A549 (cell line): ENCODE measurements at regions not wholly inside any gene's neighbourhood (a gene's known extent, or its start where the extent isn't known, plus 50 kb on each side); places are given as distances from the start of the nearest gene placed in this dataset.
A peak's percentile ranks its signal among the peaks of the same experiment; 100 is the strongest.

Experiments used
- ATAC-seq, 2 experiments: fragments of 200-7000 bp in 1 of 2; fragments of >200 bp in 1 of 2; cut with Nextera tagmentation in 1 of 2; cut with Tn5 transposase in 1 of 2; 3 replicates each; pipeline versions ENCODE4 v1.8.0 to v1.9.1; 2018 to 2020; ENCODE audit warnings: mild to moderate bottlenecking in 1 of 2, moderate library complexity in 1 of 2
- CTCF ChIA-PET: fragments of 300-600 bp; sonication (Branson Sonifier 250); formaldehyde crosslinking; extraction: SDS; loops from one replicate; lab custom pipeline; 2021; ENCODE audit warnings: antibody characterized with exemption, inconsistent platforms; lab: Yijun Ruan, JAX
- POLR2A ChIA-PET: fragments of 350-600 bp; formaldehyde crosslinking; extraction: SDS; loops from one replicate; lab custom pipeline; 2021; ENCODE audit warnings: antibody characterized with exemption, inconsistent platforms; lab: Yijun Ruan, JAX
- DNase-seq, 2 experiments: peaks; one replicate each; pipeline versions ENCODE4 v3.0.0 to v3.0.0-alpha.2; 2011 to 2016; ENCODE audit warnings: low read depth in 1 of 2, low spot score in 1 of 2
- FAIRE-seq: peaks from 2 replicates; lab custom pipeline; 2011; peaks lifted over from hg19 to GRCh38; lab: Jason Lieb, UNC
- H3K27ac ChIP-seq, 2 experiments: fragments of >200 bp; sonication (Bioruptor Twin); formaldehyde crosslinking; 3 replicates each; pipeline ENCODE4 v1.5.1; 2016 to 2017
- H3K4me1 ChIP-seq: fragments of >200 bp; sonication (Bioruptor Twin); formaldehyde crosslinking; 3 replicates; pipeline ENCODE4 v1.6.1; 2016
- H3K4me2 ChIP-seq: fragments of >200 bp; sonication (Bioruptor Twin); formaldehyde crosslinking; 3 replicates; pipeline ENCODE4 v1.6.1; 2016
- H3K4me3 ChIP-seq: fragments of >200 bp; sonication (Bioruptor Twin); formaldehyde crosslinking; 3 replicates; pipeline ENCODE4 v1.5.1; 2016
- H3K9me3 ChIP-seq: fragments of >200 bp; sonication (Bioruptor Twin); formaldehyde crosslinking; 3 replicates; pipeline ENCODE4 v1.6.1; 2016
- BHLHE40 ChIP-seq: IDR thresholded peaks from 2 replicates; pipeline ENCODE4 v1.6.1; 2012; ENCODE audit warnings: low read depth, low read length, inconsistent platforms
- CBX8 ChIP-seq: fragments of 200-600 bp; sonication (generic); IDR thresholded peaks from 2 replicates; pipeline ENCODE4 v1.6.1; 2016
- CHD2 ChIP-seq: fragments of 150-350 bp; IDR thresholded peaks from 2 replicates; pipeline ENCODE4 v1.6.1; 2014; ENCODE audit warnings: low read length; ENCODE audit not compliant: partially characterized antibody
- EHMT2 ChIP-seq: fragments of 200-600 bp; sonication (generic); IDR thresholded peaks from 2 replicates; pipeline ENCODE4 v1.6.1; 2016; ENCODE audit warnings: antibody characterized with exemption, low read depth, mild to moderate bottlenecking, moderate library complexity
- HDAC2 ChIP-seq: fragments of 200-600 bp; sonication (generic); IDR thresholded peaks from 2 replicates; pipeline ENCODE4 v1.6.1; 2016
- HOXB5 ChIP-seq: fragments of 250-450 bp; sonication (Bioruptor Pico); IDR thresholded peaks from 2 replicates; pipeline ENCODE4 v1.5.0; 2020; ENCODE audit warnings: mild to moderate bottlenecking, moderate library complexity
- KDM1A ChIP-seq: fragments of 200-600 bp; sonication (generic); IDR thresholded peaks from 2 replicates; pipeline ENCODE4 v1.6.1; 2016; ENCODE audit warnings: low read depth, mild to moderate bottlenecking
- KDM5A ChIP-seq: fragments of 200-600 bp; sonication (generic); IDR thresholded peaks from 2 replicates; pipeline ENCODE4 v1.6.1; 2016; ENCODE audit warnings: antibody characterized with exemption, mild to moderate bottlenecking
- RFX5 ChIP-seq: fragments of 450-650 bp; IDR thresholded peaks from 2 replicates; pipeline ENCODE4 v1.7.1; 2014; ENCODE audit warnings: antibody characterized with exemption, mild to moderate bottlenecking, moderate library complexity
- SMC3 ChIP-seq: fragments of >200 bp; sonication (Bioruptor Twin); formaldehyde crosslinking; IDR thresholded peaks from 3 replicates; pipeline ENCODE4 v1.6.1; 2018; ENCODE audit warnings: inconsistent platforms
- ZNF302 ChIP-seq: fragments of 250-450 bp; sonication (Bioruptor Pico); IDR thresholded peaks from 2 replicates; pipeline ENCODE4 v1.9.0; 2021; ENCODE audit warnings: inconsistent platforms, mild to moderate bottlenecking, moderate library complexity
- WGBS: methylation state at CpG from one replicate; pipeline ENCODE4 v1.1.6; 2017; ENCODE audit errors: missing lambda C conversion rate; 5-methylcytosine and 5-hydroxymethylcytosine counted together
- TF ChIP-seq, protein P1 (sequence below): IDR thresholded peaks from 2 replicates; pipeline ENCODE4 v1.6.1; 2012
- TF ChIP-seq, protein P2 (sequence below): IDR thresholded peaks from 2 replicates; pipeline ENCODE4 v1.6.1; 2012

DNA sequence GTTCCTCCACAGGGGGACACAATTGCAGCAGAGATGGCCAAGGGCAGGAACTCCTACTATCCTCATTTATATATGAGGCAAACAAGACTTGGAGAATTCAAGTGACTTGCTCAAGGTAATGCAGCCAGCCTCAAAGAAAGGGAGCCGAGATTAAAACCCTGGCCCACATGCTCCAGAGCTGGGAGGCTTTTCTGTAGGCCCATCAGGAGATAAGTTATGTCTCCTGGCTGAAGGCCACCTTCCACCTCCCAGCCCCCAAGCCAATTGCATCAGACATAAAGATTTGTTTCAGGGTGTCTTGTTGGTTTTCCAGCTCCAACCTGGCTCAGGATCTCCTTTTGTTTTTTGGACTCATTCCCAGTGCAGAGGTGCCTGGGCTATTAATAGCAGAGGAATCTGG lies 59.5 kb downstream of the SMIM38 start (continued):
- TF ChIP-seq BHLHE40 (no peak), RFX5 (no peak), CBX8 (no peak), HDAC2 (no peak), SMC3 (no peak)

DNA sequence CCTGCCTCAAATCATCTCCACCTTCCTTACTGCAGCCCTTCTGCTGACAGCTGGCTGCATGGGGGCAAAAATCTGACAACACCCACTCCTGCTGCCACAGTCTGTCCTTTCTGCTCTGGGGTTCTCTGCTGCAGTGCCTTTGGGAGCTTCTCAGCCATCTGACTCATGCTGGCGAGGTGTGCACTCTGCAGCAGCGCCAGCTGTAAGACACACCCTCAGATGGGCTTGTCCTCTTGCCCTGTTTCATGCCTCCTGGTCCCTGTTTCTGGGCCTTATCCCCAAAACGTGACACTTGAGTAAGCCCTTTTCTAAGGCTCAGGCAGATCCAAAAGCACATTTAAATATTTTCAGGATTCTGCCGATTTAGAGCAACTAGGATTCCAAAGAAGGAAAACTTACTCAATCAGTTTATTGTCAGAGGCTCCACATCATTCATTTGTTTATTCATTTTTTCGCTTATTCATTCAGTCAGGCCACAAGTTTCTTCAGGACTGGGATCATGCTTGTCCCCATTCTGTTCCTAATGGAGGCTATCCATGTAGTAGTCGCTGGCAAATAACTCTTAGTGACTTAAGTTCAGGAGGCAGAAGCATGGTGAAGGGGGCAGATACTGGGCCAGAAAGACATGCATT lies 60.2 kb downstream of the SMIM38 start:
- TF ChIP-seq, protein P1, sequence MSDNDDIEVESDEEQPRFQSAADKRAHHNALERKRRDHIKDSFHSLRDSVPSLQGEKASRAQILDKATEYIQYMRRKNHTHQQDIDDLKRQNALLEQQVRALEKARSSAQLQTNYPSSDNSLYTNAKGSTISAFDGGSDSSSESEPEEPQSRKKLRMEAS = peak; percentile 23; the same call in 1 of the 2 replicates
- TF ChIP-seq EHMT2 = no peak
- TF ChIP-seq, all 56 proteins: peak for 1
- POLR2A ChIA-PET = no interaction called here
- ATAC-seq = peak; percentile 78 to 84; a peak in 5 of 6 replicates
- CTCF ChIA-PET = interaction anchor here (1.2 to 2.4 kb wide), 2 partner anchors 84 to 101 kb away, joined by 3 to 7 read pairs; no protein-coding TSS in a partner anchor
- Histone ChIP-seq H3K9me3 (no peaks in the 10 kb centered on the region), H3K27ac (peak overlapping the region; percentile 0 to 49; a peak in 2 of 6 replicates), H3K4me2 (peak overlapping the region; percentile 48), H3K4me1 (peaks cover 25% of the 10 kb centered on the region), H3K4me3 (no peak overlapping the region)
- FAIRE-seq = no peak
- WGBS = 21% methylated on average over 6 of the region's 6 CpGs
- peak; percentile 51 to 57 for DNase-seq

DNA sequence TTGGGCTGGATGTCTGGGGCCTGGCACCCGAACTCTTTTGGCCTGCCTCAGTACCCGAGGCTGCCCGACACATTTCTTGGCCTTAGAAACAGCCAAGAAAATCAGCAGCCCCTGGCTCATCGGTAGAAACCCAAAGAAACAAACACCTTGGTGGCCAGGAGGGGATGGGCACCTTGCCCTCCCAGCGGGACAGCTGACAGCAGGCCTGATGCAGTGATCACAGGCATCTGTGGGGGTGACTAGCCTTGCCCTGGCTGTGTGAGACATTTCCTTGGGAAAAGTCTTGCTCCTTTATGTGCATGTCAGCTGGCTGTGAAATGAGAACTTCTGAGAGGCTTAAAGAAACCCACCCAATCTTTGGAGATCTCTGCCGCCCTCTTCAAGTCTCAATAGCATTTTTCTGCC lies 60.9 kb downstream of the SMIM38 start:
- no peaks in the 10 kb centered on the region for H3K9me3 ChIP-seq
- no peak overlapping the region for H3K4me3 ChIP-seq
- no peak overlapping the region for H3K4me2 ChIP-seq
- 87% methylated on average over 4 of the region's 6 CpGs for WGBS
- peak overlapping the region; percentile 0 to 49; a peak in 4 of 6 replicates for H3K27ac ChIP-seq
- DNase-seq = no peak
- CTCF ChIA-PET = interaction anchor here (1.2 kb wide), 1 partner anchor 102 kb away, joined by 3 read pairs; no protein-coding TSS in a partner anchor
- POLR2A ChIA-PET = no interaction called here
- TF ChIP-seq CHD2 = no peak
- TF ChIP-seq HOXB5 (CRISPR knock-in tag) = no peak
- TF ChIP-seq KDM5A = no peak
- TF ChIP-seq, protein P2, sequence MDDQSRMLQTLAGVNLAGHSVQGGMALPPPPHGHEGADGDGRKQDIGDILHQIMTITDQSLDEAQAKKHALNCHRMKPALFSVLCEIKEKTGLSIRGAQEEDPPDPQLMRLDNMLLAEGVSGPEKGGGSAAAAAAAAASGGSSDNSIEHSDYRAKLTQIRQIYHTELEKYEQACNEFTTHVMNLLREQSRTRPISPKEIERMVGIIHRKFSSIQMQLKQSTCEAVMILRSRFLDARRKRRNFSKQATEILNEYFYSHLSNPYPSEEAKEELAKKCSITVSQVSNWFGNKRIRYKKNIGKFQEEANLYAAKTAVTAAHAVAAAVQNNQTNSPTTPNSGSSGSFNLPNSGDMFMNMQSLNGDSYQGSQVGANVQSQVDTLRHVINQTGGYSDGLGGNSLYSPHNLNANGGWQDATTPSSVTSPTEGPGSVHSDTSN = no peak
- TF ChIP-seq, all 56 proteins: peak for 0
- no peak for FAIRE-seq
- H3K4me1 ChIP-seq = peaks cover 25% of the 10 kb centered on the region
- ATAC-seq = no peak

DNA sequence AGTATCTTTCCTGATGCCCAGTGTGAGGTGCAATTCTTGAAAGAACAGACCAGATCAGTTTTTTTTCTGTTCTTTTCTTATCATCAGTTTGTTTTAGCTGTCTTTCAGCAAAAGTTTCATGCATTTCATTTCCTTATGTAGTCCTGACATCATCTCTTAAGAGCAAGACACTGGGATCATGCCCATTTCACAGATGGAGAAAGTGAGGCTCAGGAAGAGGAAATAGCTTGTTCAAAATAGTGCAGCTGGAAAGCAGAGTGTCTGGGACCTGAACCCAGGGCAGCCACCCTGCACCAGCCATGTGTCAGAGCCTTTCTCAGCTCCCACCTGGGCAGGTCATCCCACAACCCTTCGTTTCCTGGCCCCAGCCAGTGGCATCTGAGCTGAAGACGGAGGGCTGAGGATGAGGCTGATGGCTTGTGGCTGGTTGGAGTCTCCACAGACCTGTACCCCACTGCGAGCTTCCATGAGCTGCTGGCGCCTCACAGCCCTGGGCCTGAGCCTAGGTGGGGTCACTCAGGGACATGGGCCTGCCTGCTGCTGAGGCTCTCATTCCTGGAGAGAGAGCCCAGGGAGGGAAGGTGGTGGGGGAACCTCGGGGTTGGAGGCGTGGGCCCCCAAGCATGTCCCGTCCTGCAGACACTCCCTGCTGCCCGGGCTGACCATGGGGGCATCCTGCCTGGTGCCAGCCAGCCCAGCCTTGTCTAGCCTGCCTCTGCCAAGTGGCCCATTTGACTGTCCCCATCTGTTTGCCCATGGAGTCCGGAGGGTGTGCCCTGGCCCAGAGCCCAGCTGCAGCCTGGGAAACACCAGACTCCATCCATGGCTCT lies 61.8 kb downstream of the SMIM38 start:
- ChIA-PET CTCF (no interaction called here), POLR2A (no interaction called here)
- TF ChIP-seq HOXB5 (CRISPR knock-in tag) (no peak), KDM1A (0 out of 2 replicates have a peak, but pooled peaks have one; percentile 59)
- no peaks in the 10 kb centered on the region for H3K9me3 ChIP-seq
- peaks cover 25% of the 10 kb centered on the region for H3K4me1 ChIP-seq
- DNase-seq (no peak), FAIRE-seq (no peak), ATAC-seq (peak; percentile 40 to 63; a peak in 3 of 6 replicates)
- peak overlapping the region; percentile 9 for H3K4me2 ChIP-seq
- 52% methylated on average over 5 of the region's 9 CpGs for WGBS
- peak overlapping the region in 1 of 2 experiments; percentile 57; a peak in 4 of 6 replicates for H3K27ac ChIP-seq
- no peak overlapping the region for H3K4me3 ChIP-seq

DNA sequence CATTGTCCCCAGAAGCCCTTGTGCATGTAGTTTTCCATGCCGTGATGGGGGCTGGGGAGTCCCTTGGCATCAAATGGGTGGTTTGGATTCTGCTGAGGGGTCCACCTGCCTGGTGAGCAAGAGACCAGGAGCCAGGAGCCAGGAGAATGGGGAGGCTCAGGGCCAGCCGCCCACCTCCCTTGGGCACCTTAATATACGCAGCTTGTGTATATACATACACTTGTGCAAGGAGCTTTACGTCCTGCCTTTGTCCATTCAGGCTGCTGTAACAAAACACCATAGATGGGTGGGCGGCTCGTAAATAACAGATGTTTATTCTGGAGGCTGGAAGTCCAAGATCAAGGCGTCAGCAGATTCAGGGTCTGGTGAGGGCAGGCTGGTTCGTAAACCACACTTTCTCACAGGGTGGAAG lies 62.5 kb downstream of the SMIM38 start:
- DNase-seq = no peak
- POLR2A ChIA-PET = no interaction called here
- H3K27ac ChIP-seq = no peak overlapping the region; a peak in 1 of 6 replicates
- peak in 1 of 2 experiments; percentile 34; a peak in 3 of 6 replicates for ATAC-seq
- WGBS = 56% methylated on average over 8 of the region's 8 CpGs
- no peak for FAIRE-seq
- peak overlapping the region; percentile 9 for H3K4me2 ChIP-seq
- TF ChIP-seq, protein P1 = no peak
- no peak for TF ChIP-seq ZNF302 (CRISPR knock-in tag)
- TF ChIP-seq, protein P2 = no peak
- no peaks in the 10 kb centered on the region for H3K9me3 ChIP-seq
- H3K4me3 ChIP-seq = no peak overlapping the region
- H3K4me1 ChIP-seq = peaks cover 25% of the 10 kb centered on the region
- CTCF ChIA-PET = no interaction called here
